ENCODE measurements at regions not wholly inside any gene's neighbourhood (a gene's known extent, or its start where the extent isn't known, plus 50 kb on each side); places are given as distances from the start of the nearest gene placed in this dataset.

- no peak for TF ChIP-seq CREB1 (IDR thresholded peaks at IDR 0.05; ENCODE audit: low read depth)
Measured at GRCh38 chr2:236795861-236796219, 226.2 kb downstream of the ACKR3 start.

GRCh38 chr2:236796236-236796635, 226.6 kb downstream of the ACKR3 start:
- TF ChIP-seq EP300 (IDR thresholded peaks at IDR 0.05; ENCODE audit: borderline replicate concordance) (no peak), NFIC (IDR thresholded peaks at IDR 0.05) (no peak), FOXM1 (IDR thresholded peaks at IDR 0.05; ENCODE audit: borderline replicate concordance, low read depth) (no peak), CEBPB (IDR thresholded peaks at IDR 0.05) (no peak), EGR1 (IDR thresholded peaks at IDR 0.05) (no peak), TEAD4 (IDR thresholded peaks at IDR 0.05) (no peak), MAX (IDR thresholded peaks at IDR 0.05) (no peak), YY1 (IDR thresholded peaks at IDR 0.05; ENCODE audit: low read depth) (no peak), RAD21 (IDR thresholded peaks at IDR 0.05; ENCODE audit: low read depth) (no peak), TCF12 (IDR thresholded peaks at IDR 0.05; ENCODE audit: low read depth) (no peak), USF1 (IDR thresholded peaks at IDR 0.05) (no peak), ZBTB7A (IDR thresholded peaks at IDR 0.05; ENCODE audit: low read depth) (no peak)
- TF ChIP-seq, protein P1, sequence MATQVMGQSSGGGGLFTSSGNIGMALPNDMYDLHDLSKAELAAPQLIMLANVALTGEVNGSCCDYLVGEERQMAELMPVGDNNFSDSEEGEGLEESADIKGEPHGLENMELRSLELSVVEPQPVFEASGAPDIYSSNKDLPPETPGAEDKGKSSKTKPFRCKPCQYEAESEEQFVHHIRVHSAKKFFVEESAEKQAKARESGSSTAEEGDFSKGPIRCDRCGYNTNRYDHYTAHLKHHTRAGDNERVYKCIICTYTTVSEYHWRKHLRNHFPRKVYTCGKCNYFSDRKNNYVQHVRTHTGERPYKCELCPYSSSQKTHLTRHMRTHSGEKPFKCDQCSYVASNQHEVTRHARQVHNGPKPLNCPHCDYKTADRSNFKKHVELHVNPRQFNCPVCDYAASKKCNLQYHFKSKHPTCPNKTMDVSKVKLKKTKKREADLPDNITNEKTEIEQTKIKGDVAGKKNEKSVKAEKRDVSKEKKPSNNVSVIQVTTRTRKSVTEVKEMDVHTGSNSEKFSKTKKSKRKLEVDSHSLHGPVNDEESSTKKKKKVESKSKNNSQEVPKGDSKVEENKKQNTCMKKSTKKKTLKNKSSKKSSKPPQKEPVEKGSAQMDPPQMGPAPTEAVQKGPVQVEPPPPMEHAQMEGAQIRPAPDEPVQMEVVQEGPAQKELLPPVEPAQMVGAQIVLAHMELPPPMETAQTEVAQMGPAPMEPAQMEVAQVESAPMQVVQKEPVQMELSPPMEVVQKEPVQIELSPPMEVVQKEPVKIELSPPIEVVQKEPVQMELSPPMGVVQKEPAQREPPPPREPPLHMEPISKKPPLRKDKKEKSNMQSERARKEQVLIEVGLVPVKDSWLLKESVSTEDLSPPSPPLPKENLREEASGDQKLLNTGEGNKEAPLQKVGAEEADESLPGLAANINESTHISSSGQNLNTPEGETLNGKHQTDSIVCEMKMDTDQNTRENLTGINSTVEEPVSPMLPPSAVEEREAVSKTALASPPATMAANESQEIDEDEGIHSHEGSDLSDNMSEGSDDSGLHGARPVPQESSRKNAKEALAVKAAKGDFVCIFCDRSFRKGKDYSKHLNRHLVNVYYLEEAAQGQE (IDR thresholded peaks at IDR 0.05; ENCODE audit: low read depth), result no peak

DNA sequence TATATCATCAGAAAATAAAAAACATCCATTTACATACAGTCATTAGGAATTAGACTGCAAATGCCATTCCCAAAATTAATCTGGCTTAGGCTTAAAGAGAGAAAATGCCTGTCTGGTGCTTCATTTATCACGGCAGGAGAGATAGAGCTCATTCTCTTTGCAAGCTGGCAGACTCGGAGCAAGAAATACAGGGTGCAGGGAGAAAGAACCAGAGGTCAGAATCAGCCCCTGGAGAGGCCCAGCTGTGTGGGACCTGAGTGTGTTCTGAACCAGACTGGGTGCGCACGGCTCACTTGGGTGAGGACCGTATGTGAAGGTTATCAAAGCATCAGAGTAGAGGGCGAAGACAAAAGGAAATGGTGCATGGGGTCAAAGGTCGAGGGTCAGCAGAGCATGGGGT, 227.8 kb downstream of the ACKR3 start:
- TF ChIP-seq EGR1 (IDR thresholded peaks at IDR 0.05) (no peak), USF1 (IDR thresholded peaks at IDR 0.05) (no peak), CREB1 (IDR thresholded peaks at IDR 0.05; ENCODE audit: low read depth) (no peak), CEBPB (IDR thresholded peaks at IDR 0.05) (no peak), NFIC (IDR thresholded peaks at IDR 0.05) (no peak), YY1 (IDR thresholded peaks at IDR 0.05; ENCODE audit: low read depth) (no peak)

DNA sequence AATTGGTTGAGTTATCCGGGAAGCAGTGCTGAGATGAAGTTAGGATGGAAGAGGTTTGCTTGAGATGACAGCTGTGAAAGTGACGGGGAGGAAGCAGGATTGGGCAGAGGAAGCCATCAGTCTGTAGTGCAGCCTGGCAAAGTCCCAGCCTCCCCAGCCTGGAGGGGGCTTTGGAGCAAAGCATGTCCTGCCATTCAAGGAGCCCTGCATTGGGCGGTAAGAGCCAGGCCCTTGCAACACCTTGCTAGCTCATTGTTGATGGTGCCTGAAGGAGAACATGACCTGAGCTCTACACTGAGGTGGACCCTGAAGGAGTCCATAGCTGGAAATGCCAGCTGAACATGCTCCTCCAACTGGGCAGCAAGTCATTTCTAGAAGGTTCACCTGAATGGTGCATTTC, 228.9 kb downstream of the ACKR3 start:
- TF ChIP-seq USF1 (IDR thresholded peaks at IDR 0.05) (no peak), CEBPB (IDR thresholded peaks at IDR 0.05) (no peak), YY1 (IDR thresholded peaks at IDR 0.05; ENCODE audit: low read depth) (no peak), CREB1 (IDR thresholded peaks at IDR 0.05; ENCODE audit: low read depth) (no peak), EP300 (IDR thresholded peaks at IDR 0.05; ENCODE audit: borderline replicate concordance) (no peak), RAD21 (IDR thresholded peaks at IDR 0.05; ENCODE audit: low read depth) (no peak)

DNA sequence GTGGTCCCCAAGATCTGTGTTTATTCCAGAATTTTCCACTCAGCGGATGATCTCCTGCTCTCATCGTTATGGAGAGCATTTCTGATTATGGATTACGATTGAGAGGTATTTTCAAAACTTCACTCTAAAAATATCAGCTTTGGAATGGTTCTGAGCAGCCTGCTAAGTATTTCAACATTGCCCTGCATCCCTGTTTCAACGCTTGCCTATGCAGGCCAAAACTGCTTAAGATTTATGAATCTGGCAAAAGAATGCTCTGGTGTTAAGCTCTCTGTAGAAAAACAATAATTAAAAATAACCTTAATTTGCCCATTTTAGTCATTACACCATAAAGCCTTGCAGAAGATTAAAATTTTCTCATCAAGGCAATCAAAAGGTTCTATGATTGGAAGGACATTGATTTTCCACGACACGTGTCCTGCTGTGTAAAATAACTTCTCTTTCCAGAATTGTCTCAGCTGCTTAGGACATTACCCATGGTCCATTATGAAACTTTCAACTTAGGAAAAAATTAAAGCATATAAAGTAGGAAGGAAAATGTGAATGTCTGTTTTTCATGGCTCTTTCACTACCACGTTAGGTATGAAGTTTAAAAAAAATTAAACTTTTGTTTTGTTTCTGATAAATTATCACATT, 229.9 kb downstream of the ACKR3 start:
- TF ChIP-seq EGR1 (IDR thresholded peaks at IDR 0.05), result no peak
- TF ChIP-seq CEBPB (IDR thresholded peaks at IDR 0.05), result no peak
- TF ChIP-seq TCF12 (IDR thresholded peaks at IDR 0.05; ENCODE audit: low read depth), result no peak
- TF ChIP-seq USF1 (IDR thresholded peaks at IDR 0.05), result no peak
- no peak for TF ChIP-seq NFIC (IDR thresholded peaks at IDR 0.05)
- no peak for TF ChIP-seq EP300 (IDR thresholded peaks at IDR 0.05; ENCODE audit: borderline replicate concordance)
- TF ChIP-seq TAF1 (IDR thresholded peaks at IDR 0.05; ENCODE audit: low read depth), result no peak
- TF ChIP-seq ZBTB7A (IDR thresholded peaks at IDR 0.05; ENCODE audit: low read depth), result no peak
- no peak for TF ChIP-seq MAX (IDR thresholded peaks at IDR 0.05)
- no peak for TF ChIP-seq FOXM1 (IDR thresholded peaks at IDR 0.05; ENCODE audit: borderline replicate concordance, low read depth)

DNA sequence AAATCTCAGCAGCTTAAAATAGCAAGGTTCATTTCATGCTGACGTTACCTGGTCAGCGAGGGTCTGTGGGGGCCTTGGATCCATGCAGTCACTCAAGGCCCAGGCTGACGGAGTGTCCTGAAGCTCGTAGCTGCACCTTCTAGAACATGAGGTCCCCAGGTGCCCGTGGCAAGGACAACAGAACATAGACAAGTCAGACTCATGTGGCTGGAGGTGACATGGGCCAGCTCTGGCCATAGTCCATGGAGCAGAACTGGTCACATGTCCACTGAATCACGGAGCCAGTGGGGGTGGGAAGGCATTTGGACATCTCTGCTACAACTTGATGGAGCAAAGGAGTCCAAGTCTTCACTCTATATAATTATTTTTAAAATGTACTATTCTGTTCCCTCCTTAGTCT, 233.2 kb downstream of the ACKR3 start:
- TF ChIP-seq YY1 (IDR thresholded peaks at IDR 0.05; ENCODE audit: low read depth) (no peak), TEAD4 (IDR thresholded peaks at IDR 0.05) (no peak), EGR1 (IDR thresholded peaks at IDR 0.05) (no peak), FOXM1 (IDR thresholded peaks at IDR 0.05; ENCODE audit: borderline replicate concordance, low read depth) (no peak)
- TF ChIP-seq, protein P1 (IDR thresholded peaks at IDR 0.05; ENCODE audit: low read depth), result no peak

Data from Ishikawa (cell line).